H9 (cell line): ENCODE measurements at regions not wholly inside any gene's neighbourhood (a gene's known extent, or its start where the extent isn't known, plus 50 kb on each side); places are given as distances from the start of the nearest gene placed in this dataset.

ENCODE experiments used
- DNase-seq: peaks from one replicate; pipeline ENCODE4 v3.0.0-alpha.2; 2017
- H2AFZ ChIP-seq: one replicate; pipeline ENCODE4 v1.6.1; 2013; ENCODE audit warnings: mild to moderate bottlenecking, low read length, control low read depth, moderate library complexity
- H2AK5ac ChIP-seq: 2 replicates; pipeline ENCODE4 v1.6.1; 2013; ENCODE audit warnings: low read length, control low read depth, mixed read lengths; ENCODE audit not compliant: insufficient read length
- H2BK120ac ChIP-seq: one replicate; pipeline ENCODE4 v1.6.1; 2013; ENCODE audit warnings: low read depth, mild to moderate bottlenecking, low read length, control low read depth, inconsistent platforms; ENCODE audit not compliant: poor library complexity, severe bottlenecking
- H2BK12ac ChIP-seq: 2 replicates; pipeline ENCODE4 v1.6.1; 2013; ENCODE audit warnings: low read length, control low read depth, mixed read lengths, low read depth; ENCODE audit not compliant: insufficient read length
- H2BK15ac ChIP-seq: 2 replicates; pipeline ENCODE4 v1.6.1; 2013; ENCODE audit warnings: low read depth, low read length, control low read depth
- H2BK20ac ChIP-seq: one replicate; pipeline ENCODE4 v1.6.1; 2013; ENCODE audit warnings: low read depth, mild to moderate bottlenecking, low read length, control low read depth, inconsistent platforms; ENCODE audit not compliant: poor library complexity, severe bottlenecking
- H2BK5ac ChIP-seq: 2 replicates; pipeline ENCODE4 v1.6.1; 2013; ENCODE audit warnings: low read length, control low read depth, mixed read lengths; ENCODE audit not compliant: insufficient read length
- H3K14ac ChIP-seq: 2 replicates; pipeline ENCODE4 v1.6.1; 2013; ENCODE audit warnings: low read length, control low read depth; ENCODE audit not compliant: insufficient read depth
- H3K18ac ChIP-seq: 2 replicates; pipeline ENCODE4 v1.6.1; 2013; ENCODE audit warnings: low read depth, mild to moderate bottlenecking, mixed read lengths, low read length, control low read depth; ENCODE audit not compliant: insufficient read length
- H3K23ac ChIP-seq: 2 replicates; pipeline ENCODE4 v1.6.1; 2013; ENCODE audit warnings: low read length, control low read depth, mixed read lengths, low read depth; ENCODE audit not compliant: insufficient read length
- H3K23me2 ChIP-seq: 2 replicates; pipeline ENCODE4 v1.6.1; 2013; ENCODE audit warnings: low read depth, mild to moderate bottlenecking, mixed read lengths, low read length, control low read depth; ENCODE audit not compliant: insufficient read length, poor library complexity, severe bottlenecking
- H3K27ac ChIP-seq: 2 replicates; pipeline ENCODE4 v1.5.1; 2013; ENCODE audit warnings: low read length, control low read depth, mixed read lengths, low read depth; ENCODE audit not compliant: insufficient read length
- H3K27me3 ChIP-seq: 2 replicates; pipeline ENCODE4 v1.6.1; 2013; ENCODE audit warnings: low read length, control low read depth, inconsistent platforms; ENCODE audit not compliant: insufficient read depth
- H3K4ac ChIP-seq: 2 replicates; pipeline ENCODE4 v1.6.1; 2013; ENCODE audit warnings: low read depth, mild to moderate bottlenecking, control low read depth, inconsistent platforms, low read length, moderate library complexity
- H3K4me1 ChIP-seq: 2 replicates; pipeline ENCODE4 v1.6.1; 2013; ENCODE audit warnings: low read length, control low read depth, inconsistent platforms; ENCODE audit not compliant: insufficient read depth
- H3K4me2 ChIP-seq: 2 replicates; pipeline ENCODE4 v1.6.1; 2013; ENCODE audit warnings: low read length, control low read depth, mixed read lengths; ENCODE audit not compliant: insufficient read length, insufficient read depth
- H3K56ac ChIP-seq: 2 replicates; pipeline ENCODE4 v1.6.1; 2013; ENCODE audit warnings: low read depth, mild to moderate bottlenecking, mixed read lengths, low read length, control low read depth; ENCODE audit not compliant: insufficient read length
- H3K79me1 ChIP-seq: 2 replicates; pipeline ENCODE4 v1.6.1; 2013; ENCODE audit warnings: low read depth, mild to moderate bottlenecking, moderate library complexity, low read length, control low read depth, inconsistent platforms; ENCODE audit not compliant: insufficient read depth, poor library complexity, severe bottlenecking
- H3K79me2 ChIP-seq: 2 replicates; pipeline ENCODE4 v1.6.1; 2013; ENCODE audit warnings: low read length, control low read depth, inconsistent platforms; ENCODE audit not compliant: insufficient read depth
- H3K9ac ChIP-seq: 2 replicates; pipeline ENCODE4 v1.6.1; 2013; ENCODE audit warnings: low read length, control low read depth, mixed read lengths; ENCODE audit not compliant: insufficient read length; ENCODE audit errors: extremely low read depth
- H3K9me3 ChIP-seq: one replicate; pipeline ENCODE4 v1.6.1; 2013; ENCODE audit warnings: low read depth, low read length, inconsistent platforms; ENCODE audit not compliant: control insufficient read depth
- H3T11ph ChIP-seq: one replicate; pipeline ENCODE4 v1.6.1; 2013; ENCODE audit warnings: mild to moderate bottlenecking, low read length, control low read depth, inconsistent platforms
- H4K20me1 ChIP-seq: one replicate; pipeline ENCODE4 v1.6.1; 2013; ENCODE audit not compliant: control insufficient read depth, insufficient read length, insufficient read depth
- H4K5ac ChIP-seq: 2 replicates; pipeline ENCODE4 v1.6.1; 2013; ENCODE audit warnings: low read depth, mild to moderate bottlenecking, mixed read lengths, low read length, control low read depth; ENCODE audit not compliant: insufficient read length
- H4K8ac ChIP-seq: replicated peaks from 2 replicates; pipeline ENCODE4 v1.6.1; 2013; ENCODE audit warnings: low read length, control low read depth, mixed read lengths, low read depth; ENCODE audit not compliant: insufficient read length
- H4K91ac ChIP-seq: 2 replicates; pipeline ENCODE4 v1.6.1; 2013; ENCODE audit warnings: low read depth, mild to moderate bottlenecking, moderate library complexity, mixed read lengths, low read length, control low read depth; ENCODE audit not compliant: insufficient read length
- H3K27ac Mint-ChIP-seq, 3 experiments: 2 replicates in 2 of 3; 3 replicates in 1 of 3; pipeline ENCODE4 v1.8.0; 2020 to 2021; ENCODE audit warnings: mixed read lengths in 3 of 3, mild to moderate bottlenecking in 1 of 3, moderate library complexity in 1 of 3
- H3K27me3 Mint-ChIP-seq: 2 replicates; pipeline ENCODE4 v1.8.0; 2021; ENCODE audit warnings: low read depth, mild to moderate bottlenecking, moderate library complexity, mixed read lengths
- H3K36me3 Mint-ChIP-seq, 3 experiments: 2 replicates in 2 of 3; 3 replicates in 1 of 3; pipeline ENCODE4 v1.8.0; 2020 to 2021; ENCODE audit warnings: low read depth in 3 of 3, mixed read lengths in 3 of 3; ENCODE audit not compliant: insufficient read depth in 1 of 3
- H3K4me1 Mint-ChIP-seq, 2 experiments: 2 replicates each; pipeline ENCODE4 v1.8.0; 2020; ENCODE audit warnings: mixed read lengths in 2 of 2
- H3K4me3 Mint-ChIP-seq, 2 experiments: 2 replicates in 1 of 2; 3 replicates in 1 of 2; pipeline ENCODE4 v1.8.0; 2020 to 2021; ENCODE audit warnings: mild to moderate bottlenecking in 2 of 2, mixed read lengths in 2 of 2, moderate library complexity in 1 of 2
- H3K9me3 Mint-ChIP-seq, 2 experiments: 2 replicates in 1 of 2; 3 replicates in 1 of 2; pipeline ENCODE4 v1.8.0; 2020; ENCODE audit warnings: mild to moderate bottlenecking in 2 of 2, mixed read lengths in 2 of 2, moderate library complexity in 1 of 2
- WGBS: extraction: QIAGEN DNeasy Blood & Tissue Kit; methylation state at CpG from one replicate; pipeline ENCODE4 v1.1.7; 2013; ENCODE audit warnings: missing lambda C conversion rate, low lambda C conversion rate, mixed read lengths; ENCODE audit not compliant: insufficient read length; ENCODE audit errors: extremely low coverage; 5-methylcytosine and 5-hydroxymethylcytosine counted together
- TF ChIP-seq, protein P1 (sequence below): fragments of 200-600 bp; sonication (generic); conservative IDR thresholded peaks from 3 replicates; pipeline ENCODE4 v1.8.0; 2021; ENCODE audit warnings: antibody characterized with exemption, mild to moderate bottlenecking

DNA sequence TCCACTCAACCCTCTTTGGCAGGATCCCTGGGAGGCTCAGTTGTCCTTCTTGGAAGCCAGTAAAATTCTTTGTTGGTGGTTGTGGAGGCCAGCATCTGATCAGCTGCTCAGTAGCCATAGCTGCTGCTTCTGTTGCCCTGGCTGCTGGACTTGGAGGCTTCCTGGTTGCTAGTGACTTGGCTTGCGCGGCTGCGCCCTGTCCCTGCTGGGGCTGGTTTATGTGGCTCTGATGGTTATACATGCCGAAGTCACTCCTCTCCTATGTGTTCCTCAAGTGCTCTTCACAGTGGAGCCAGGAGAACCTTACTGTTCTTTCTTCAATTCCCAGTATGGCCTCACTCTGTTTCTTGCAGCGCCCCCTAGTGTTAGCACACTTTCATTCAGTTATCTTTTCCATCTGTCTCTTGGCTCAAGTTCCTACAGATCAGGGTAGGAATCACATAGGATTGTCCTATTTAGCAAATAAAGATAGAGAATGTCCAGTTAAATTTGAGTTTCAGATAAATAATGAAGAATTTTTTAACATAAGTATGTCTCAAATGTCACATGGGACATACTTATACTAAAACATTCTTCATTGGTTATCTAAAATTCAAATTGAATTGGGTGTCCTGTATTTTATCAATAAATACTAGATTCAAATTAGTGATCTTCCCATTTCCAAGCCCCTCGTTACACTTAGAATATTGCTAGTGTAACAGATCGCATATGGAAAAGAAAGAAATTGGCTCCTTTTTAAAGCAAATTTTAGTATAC lies 176.5 kb downstream of the TGFB2 start:
- DNase-seq = peak; percentile 67
- H3K23ac ChIP-seq = no peak overlapping the region
- TF ChIP-seq, protein P1, sequence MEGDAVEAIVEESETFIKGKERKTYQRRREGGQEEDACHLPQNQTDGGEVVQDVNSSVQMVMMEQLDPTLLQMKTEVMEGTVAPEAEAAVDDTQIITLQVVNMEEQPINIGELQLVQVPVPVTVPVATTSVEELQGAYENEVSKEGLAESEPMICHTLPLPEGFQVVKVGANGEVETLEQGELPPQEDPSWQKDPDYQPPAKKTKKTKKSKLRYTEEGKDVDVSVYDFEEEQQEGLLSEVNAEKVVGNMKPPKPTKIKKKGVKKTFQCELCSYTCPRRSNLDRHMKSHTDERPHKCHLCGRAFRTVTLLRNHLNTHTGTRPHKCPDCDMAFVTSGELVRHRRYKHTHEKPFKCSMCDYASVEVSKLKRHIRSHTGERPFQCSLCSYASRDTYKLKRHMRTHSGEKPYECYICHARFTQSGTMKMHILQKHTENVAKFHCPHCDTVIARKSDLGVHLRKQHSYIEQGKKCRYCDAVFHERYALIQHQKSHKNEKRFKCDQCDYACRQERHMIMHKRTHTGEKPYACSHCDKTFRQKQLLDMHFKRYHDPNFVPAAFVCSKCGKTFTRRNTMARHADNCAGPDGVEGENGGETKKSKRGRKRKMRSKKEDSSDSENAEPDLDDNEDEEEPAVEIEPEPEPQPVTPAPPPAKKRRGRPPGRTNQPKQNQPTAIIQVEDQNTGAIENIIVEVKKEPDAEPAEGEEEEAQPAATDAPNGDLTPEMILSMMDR = peak; percentile 89
- no peaks in the 10 kb centered on the region for H3K27me3 ChIP-seq
- no peak overlapping the region for H3K4me2 ChIP-seq
- H2BK20ac ChIP-seq = no peak overlapping the region
- H3K79me1 ChIP-seq = no peaks in the 10 kb centered on the region
- no peak overlapping the region for H3K18ac ChIP-seq
- no peak overlapping the region for H4K5ac ChIP-seq
- no peak overlapping the region for H2BK5ac ChIP-seq
- H3K79me2 ChIP-seq = no peaks in the 10 kb centered on the region
- no peak overlapping the region for H2BK120ac ChIP-seq
- H3K4me1 ChIP-seq = no peaks in the 10 kb centered on the region
- no peak overlapping the region for H2BK12ac ChIP-seq
- H3K4me1 Mint-ChIP-seq = peaks cover 7 to 16% of the 10 kb centered on the region in 2 experiments
- no peak overlapping the region for H2BK15ac ChIP-seq
- H3K23me2 ChIP-seq = no peaks in the 10 kb centered on the region
- H2AK5ac ChIP-seq = no peak overlapping the region
- H3K27ac Mint-ChIP-seq = no peak overlapping the region; a peak in 1 of 7 replicates
- no CpG with 5 or more reads among the region's 7 CpGs for WGBS
- no peaks in the 10 kb centered on the region for H3K27me3 Mint-ChIP-seq
- no peak overlapping the region for H3K4ac ChIP-seq
- no peaks in the 10 kb centered on the region for H4K20me1 ChIP-seq
- no peak overlapping the region for H4K91ac ChIP-seq
- H3K4me3 Mint-ChIP-seq = no peak overlapping the region
- no peaks in the 10 kb centered on the region for H3K36me3 Mint-ChIP-seq
- no peak overlapping the region for H3K27ac ChIP-seq
- H3T11ph ChIP-seq = no peak overlapping the region
- no peaks in the 10 kb centered on the region for H3K9me3 Mint-ChIP-seq
- no peak overlapping the region for H3K9ac ChIP-seq
- no peaks in the 10 kb centered on the region for H3K9me3 ChIP-seq
- H2AFZ ChIP-seq = no peak overlapping the region
- H3K14ac ChIP-seq = no peak overlapping the region
- H4K8ac ChIP-seq = no peak overlapping the region
- no peak overlapping the region for H3K56ac ChIP-seq
